ENCODE measurements at regions not wholly inside any gene's neighbourhood (a gene's known extent, or its start where the extent isn't known, plus 50 kb on each side); places are given as distances from the start of the nearest gene placed in this dataset.

DNA sequence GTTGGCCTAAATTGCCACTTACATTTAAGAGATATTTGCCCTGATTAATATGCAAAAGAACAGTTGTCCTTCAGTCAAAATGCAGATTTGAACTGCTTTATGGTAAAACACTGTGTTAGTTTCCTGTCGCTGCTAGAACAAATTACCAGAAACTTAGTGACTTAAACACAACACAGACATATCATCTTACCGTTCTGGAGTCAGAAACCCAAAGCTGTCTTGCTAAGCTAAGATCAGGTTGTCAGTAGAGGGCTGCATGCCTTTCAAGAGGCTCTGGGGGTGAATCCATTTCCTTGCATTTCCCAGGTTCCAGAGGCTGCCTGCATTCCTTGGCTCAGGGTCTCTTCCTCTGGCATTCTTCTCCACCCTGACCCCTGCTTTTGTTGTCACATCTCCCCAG is 149.5 kb downstream of the FAM161A start:
- H3K27me3 Mint-ChIP-seq (ENCODE audit: insufficient read depth, unreplicated experiment): no peaks in the 10 kb centered on the region
- no peaks in the 10 kb centered on the region for H3K9me3 Mint-ChIP-seq (ENCODE audit: unreplicated experiment)
- CTCF ChIA-PET: no interaction called here
- intact Hi-C loops (cut with micrococcal nuclease; ENCODE audit: unreplicated experiment): no loop called here
- TF ChIP-seq, protein P1, sequence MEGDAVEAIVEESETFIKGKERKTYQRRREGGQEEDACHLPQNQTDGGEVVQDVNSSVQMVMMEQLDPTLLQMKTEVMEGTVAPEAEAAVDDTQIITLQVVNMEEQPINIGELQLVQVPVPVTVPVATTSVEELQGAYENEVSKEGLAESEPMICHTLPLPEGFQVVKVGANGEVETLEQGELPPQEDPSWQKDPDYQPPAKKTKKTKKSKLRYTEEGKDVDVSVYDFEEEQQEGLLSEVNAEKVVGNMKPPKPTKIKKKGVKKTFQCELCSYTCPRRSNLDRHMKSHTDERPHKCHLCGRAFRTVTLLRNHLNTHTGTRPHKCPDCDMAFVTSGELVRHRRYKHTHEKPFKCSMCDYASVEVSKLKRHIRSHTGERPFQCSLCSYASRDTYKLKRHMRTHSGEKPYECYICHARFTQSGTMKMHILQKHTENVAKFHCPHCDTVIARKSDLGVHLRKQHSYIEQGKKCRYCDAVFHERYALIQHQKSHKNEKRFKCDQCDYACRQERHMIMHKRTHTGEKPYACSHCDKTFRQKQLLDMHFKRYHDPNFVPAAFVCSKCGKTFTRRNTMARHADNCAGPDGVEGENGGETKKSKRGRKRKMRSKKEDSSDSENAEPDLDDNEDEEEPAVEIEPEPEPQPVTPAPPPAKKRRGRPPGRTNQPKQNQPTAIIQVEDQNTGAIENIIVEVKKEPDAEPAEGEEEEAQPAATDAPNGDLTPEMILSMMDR (IDR thresholded peaks at IDR 0.05; ENCODE audit: insufficient read depth in 1 of 2, low read depth in 1 of 2, low read length in 1 of 2, severe bottlenecking in 1 of 2, unreplicated experiment in 1 of 2): no peak
- DNase-seq: no peak
- no peaks in the 10 kb centered on the region for H3K27me3 ChIP-seq (replicated peaks; ENCODE audit: control insufficient read depth, insufficient read depth, low read length)
- H3K4me1 Mint-ChIP-seq (ENCODE audit: low read depth, unreplicated experiment): no peaks in the 10 kb centered on the region
- no peak overlapping the region for H3K4me3 ChIP-seq (ENCODE audit: low read depth, low read length)
- BruUV-seq (replicated peaks): no TSS peak
- peaks cover 7% of the 10 kb centered on the region; the same call in 1 of the 2 replicates for H3K4me1 ChIP-seq
- no peaks in the 10 kb centered on the region for H3K36me3 Mint-ChIP-seq (ENCODE audit: insufficient read depth, unreplicated experiment)
- no peak overlapping the region for H3K27ac Mint-ChIP-seq (ENCODE audit: unreplicated experiment)
- no peak overlapping the region for H3K4me3 Mint-ChIP-seq (ENCODE audit: unreplicated experiment)
- no peaks in the 10 kb centered on the region for H3K9me3 ChIP-seq
- H3K36me3 ChIP-seq (ENCODE audit: control insufficient read depth, insufficient read depth, low read length): no peaks in the 10 kb centered on the region
- POLR2A ChIA-PET: no interaction called here

GRCh38 chr2:61702088-61702467 is 151.8 kb downstream of the FAM161A start:
- POLR2A ChIA-PET: no interaction called here
- CTCF ChIA-PET: no interaction called here
- H3K36me3 ChIP-seq (ENCODE audit: control insufficient read depth, insufficient read depth, low read length): no peaks in the 10 kb centered on the region
- BruUV-seq (replicated peaks): no TSS peak
- Mint-ChIP-seq H3K9me3 (ENCODE audit: unreplicated experiment) (no peaks in the 10 kb centered on the region), H3K4me3 (ENCODE audit: unreplicated experiment) (no peak overlapping the region), H3K27me3 (ENCODE audit: insufficient read depth, unreplicated experiment) (no peaks in the 10 kb centered on the region), H3K36me3 (ENCODE audit: insufficient read depth, unreplicated experiment) (no peaks in the 10 kb centered on the region), H3K27ac (ENCODE audit: unreplicated experiment) (no peak overlapping the region), H3K4me1 (ENCODE audit: low read depth, unreplicated experiment) (no peaks in the 10 kb centered on the region)
- intact Hi-C loops (cut with micrococcal nuclease; ENCODE audit: unreplicated experiment): no loop called here
- no peak overlapping the region for H3K4me3 ChIP-seq (ENCODE audit: low read depth, low read length)
- TF ChIP-seq, protein P1 (IDR thresholded peaks at IDR 0.05; ENCODE audit: insufficient read depth in 1 of 2, low read depth in 1 of 2, low read length in 1 of 2, severe bottlenecking in 1 of 2, unreplicated experiment in 1 of 2): no peak
- DNase-seq: no peak
- H3K9me3 ChIP-seq: no peaks in the 10 kb centered on the region
- no peaks in the 10 kb centered on the region for H3K4me1 ChIP-seq
- H3K27me3 ChIP-seq (replicated peaks; ENCODE audit: control insufficient read depth, insufficient read depth, low read length): no peaks in the 10 kb centered on the region

DNA sequence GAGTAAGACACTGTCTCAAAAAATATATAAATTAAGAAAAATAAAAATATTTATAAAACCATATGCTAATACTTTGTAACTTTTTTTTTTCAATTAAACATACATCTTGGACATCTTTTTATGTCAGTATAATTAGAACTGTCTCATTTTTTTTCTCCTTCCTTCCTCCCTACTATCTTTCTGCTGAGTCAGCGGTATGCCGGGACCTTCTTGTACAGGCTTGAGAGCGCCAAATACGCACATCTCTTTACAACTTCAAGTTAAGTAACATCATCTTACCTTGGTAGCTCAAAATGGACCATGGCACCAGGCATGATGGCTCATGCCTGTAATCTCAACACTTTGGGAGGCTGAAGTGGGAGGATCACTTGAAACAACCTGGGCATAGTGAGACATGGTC is 153.4 kb downstream of the FAM161A start:
- Histone ChIP-seq H3K36me3 (ENCODE audit: control insufficient read depth, insufficient read depth, low read length) (no peaks in the 10 kb centered on the region), H3K4me3 (ENCODE audit: low read depth, low read length) (no peak overlapping the region), H3K9me3 (no peaks in the 10 kb centered on the region), H3K27me3 (replicated peaks; ENCODE audit: control insufficient read depth, insufficient read depth, low read length) (no peaks in the 10 kb centered on the region), H3K4me1 (no peaks in the 10 kb centered on the region)
- ChIA-PET CTCF (no interaction called here), POLR2A (no interaction called here)
- no peaks in the 10 kb centered on the region for H3K9me3 Mint-ChIP-seq (ENCODE audit: unreplicated experiment)
- H3K36me3 Mint-ChIP-seq (ENCODE audit: insufficient read depth, unreplicated experiment): no peaks in the 10 kb centered on the region
- TF ChIP-seq, protein P1 (IDR thresholded peaks at IDR 0.05; ENCODE audit: insufficient read depth in 1 of 2, low read depth in 1 of 2, low read length in 1 of 2, severe bottlenecking in 1 of 2, unreplicated experiment in 1 of 2): no peak
- no peaks in the 10 kb centered on the region for H3K4me1 Mint-ChIP-seq (ENCODE audit: low read depth, unreplicated experiment)
- no peaks in the 10 kb centered on the region for H3K27me3 Mint-ChIP-seq (ENCODE audit: insufficient read depth, unreplicated experiment)
- no peak overlapping the region for H3K27ac Mint-ChIP-seq (ENCODE audit: unreplicated experiment)
- H3K4me3 Mint-ChIP-seq (ENCODE audit: unreplicated experiment): no peak overlapping the region
- intact Hi-C loops (cut with micrococcal nuclease; ENCODE audit: unreplicated experiment): no loop called here
- no TSS peak for BruUV-seq (replicated peaks)
- DNase-seq: no peak
